ENCODE measurements at regions not wholly inside any gene's neighbourhood (a gene's known extent, or its start where the extent isn't known, plus 50 kb on each side); places are given as distances from the start of the nearest gene placed in this dataset.

GRCh38 chr14:105924951-105925591 is 398.7 kb downstream of the TMEM121 start:
- Mint-ChIP-seq H3K4me3 (ENCODE audit: unreplicated experiment) (no peak overlapping the region), H3K4me1 (ENCODE audit: low read depth, unreplicated experiment) (no peaks in the 10 kb centered on the region), H3K27ac (ENCODE audit: unreplicated experiment) (no peak overlapping the region), H3K9me3 (ENCODE audit: unreplicated experiment) (peaks cover 19% of the 10 kb centered on the region), H3K36me3 (ENCODE audit: low read depth, unreplicated experiment) (no peaks in the 10 kb centered on the region), H3K27me3 (ENCODE audit: low read depth, unreplicated experiment) (no peaks in the 10 kb centered on the region)
- no peak overlapping the region for H2AFZ ChIP-seq (ENCODE audit: low read depth, low read length)
- H4K20me1 ChIP-seq (ENCODE audit: insufficient read depth, low read length): no peaks in the 10 kb centered on the region
- peaks cover 11% of the 10 kb centered on the region for H3K9me3 ChIP-seq (ENCODE audit: insufficient read depth, low read depth, low read length)
- H3K4me3 ChIP-seq (ENCODE audit: insufficient read depth, low read depth, low read length): no peak overlapping the region
- no peak overlapping the region for H3K4me2 ChIP-seq (ENCODE audit: low read length)
- no peaks in the 10 kb centered on the region for H3K27me3 ChIP-seq (ENCODE audit: insufficient read depth, low read length)
- H3K9ac ChIP-seq (ENCODE audit: low read length): no peak overlapping the region
- H3K36me3 ChIP-seq (ENCODE audit: insufficient read depth, low read length): no peaks in the 10 kb centered on the region
- no peak for TF ChIP-seq EZH2 (IDR thresholded peaks at IDR 0.05; ENCODE audit: insufficient read depth, low read length)
- TF ChIP-seq CTCF (IDR thresholded peaks at IDR 0.05; ENCODE audit: insufficient read depth, low read depth, low read length): no peak
- DNase-seq (ENCODE audit: low read depth) (no peak), FAIRE-seq (no peak)
- no peaks in the 10 kb centered on the region for H3K79me2 ChIP-seq (ENCODE audit: insufficient read depth, low read length)
- no peak overlapping the region for H3K27ac ChIP-seq (ENCODE audit: low read depth, low read length)
- H3K4me1 ChIP-seq (ENCODE audit: insufficient read depth, low read length): no peaks in the 10 kb centered on the region

- DNase-seq (ENCODE audit: low read depth): no peak
- peaks cover 17% of the 10 kb centered on the region for H3K9me3 Mint-ChIP-seq (ENCODE audit: unreplicated experiment)
- H3K27ac Mint-ChIP-seq (ENCODE audit: unreplicated experiment): no peak overlapping the region
Measured at GRCh38 chr14:105925615-105926372, 399.4 kb downstream of the TMEM121 start.

More at GRCh38 chr14:105925615-105926372, 399.4 kb downstream of the TMEM121 start:
- no peak for TF ChIP-seq CTCF (IDR thresholded peaks at IDR 0.05; ENCODE audit: insufficient read depth, low read depth, low read length)
- TF ChIP-seq EZH2 (IDR thresholded peaks at IDR 0.05; ENCODE audit: insufficient read depth, low read length): no peak
- no peaks in the 10 kb centered on the region for H3K79me2 ChIP-seq (ENCODE audit: insufficient read depth, low read length)
- H3K4me1 Mint-ChIP-seq (ENCODE audit: low read depth, unreplicated experiment): no peaks in the 10 kb centered on the region
- no peaks in the 10 kb centered on the region for H3K36me3 ChIP-seq (ENCODE audit: insufficient read depth, low read length)
- no peak overlapping the region for H3K4me3 ChIP-seq (ENCODE audit: insufficient read depth, low read depth, low read length)
- H3K27me3 Mint-ChIP-seq (ENCODE audit: low read depth, unreplicated experiment): no peaks in the 10 kb centered on the region
- no peak overlapping the region for H2AFZ ChIP-seq (ENCODE audit: low read depth, low read length)
- H3K4me3 Mint-ChIP-seq (ENCODE audit: unreplicated experiment): no peak overlapping the region
- H4K20me1 ChIP-seq (ENCODE audit: insufficient read depth, low read length): no peaks in the 10 kb centered on the region
- peaks cover 14% of the 10 kb centered on the region for H3K9me3 ChIP-seq (ENCODE audit: insufficient read depth, low read depth, low read length)
- no peak overlapping the region for H3K9ac ChIP-seq (ENCODE audit: low read length)
- no peaks in the 10 kb centered on the region for H3K27me3 ChIP-seq (ENCODE audit: insufficient read depth, low read length)
- no peak overlapping the region for H3K4me2 ChIP-seq (ENCODE audit: low read length)
- no peak overlapping the region for H3K27ac ChIP-seq (ENCODE audit: low read depth, low read length)
- no peak for FAIRE-seq
- H3K36me3 Mint-ChIP-seq (ENCODE audit: low read depth, unreplicated experiment): no peaks in the 10 kb centered on the region
- H3K4me1 ChIP-seq (ENCODE audit: insufficient read depth, low read length): no peaks in the 10 kb centered on the region
